GM12891 (cell line): ENCODE measurements at regions not wholly inside any gene's neighbourhood (a gene's known extent, or its start where the extent isn't known, plus 50 kb on each side); places are given as distances from the start of the nearest gene placed in this dataset.
A peak's percentile ranks its signal among the peaks of the same experiment; 100 is the strongest.

Experiments used
- DNase-seq: peaks from one replicate; pipeline ENCODE4 v3.0.0; 2011; ENCODE audit warnings: low spot score; ENCODE audit not compliant: insufficient read length
- FAIRE-seq: peaks from 2 replicates; lab custom pipeline; 2011; peaks lifted over from hg19 to GRCh38; lab: Jason Lieb, UNC
- PAX5 ChIP-seq: IDR thresholded peaks from 2 replicates; pipeline ENCODE4 v1.6.1; 2011; ENCODE audit warnings: low read length, moderate library complexity, mild to moderate bottlenecking; ENCODE audit not compliant: insufficient read depth, severe bottlenecking
- POLR2A ChIP-seq: IDR thresholded peaks from 2 replicates; pipeline ENCODE4 v1.6.1; 2011; ENCODE audit warnings: low read depth, low read length, control low read depth
- POLR2AphosphoS5 ChIP-seq: IDR thresholded peaks from 2 replicates; pipeline ENCODE4 v1.6.1; 2011; ENCODE audit warnings: low read depth, low read length, control low read depth
- POU2F2 ChIP-seq: IDR thresholded peaks from 2 replicates; pipeline ENCODE4 v1.6.1; 2011; ENCODE audit warnings: low read depth, mild to moderate bottlenecking, control low read depth, low read length, moderate library complexity
- SPI1 ChIP-seq: IDR thresholded peaks from 2 replicates; pipeline ENCODE4 v1.6.1; 2011; ENCODE audit warnings: low read depth, low read length, control low read depth
- TAF1 ChIP-seq: IDR thresholded peaks from 2 replicates; pipeline ENCODE4 v1.6.1; 2011; ENCODE audit warnings: low read depth, low read length, control low read depth

DNA sequence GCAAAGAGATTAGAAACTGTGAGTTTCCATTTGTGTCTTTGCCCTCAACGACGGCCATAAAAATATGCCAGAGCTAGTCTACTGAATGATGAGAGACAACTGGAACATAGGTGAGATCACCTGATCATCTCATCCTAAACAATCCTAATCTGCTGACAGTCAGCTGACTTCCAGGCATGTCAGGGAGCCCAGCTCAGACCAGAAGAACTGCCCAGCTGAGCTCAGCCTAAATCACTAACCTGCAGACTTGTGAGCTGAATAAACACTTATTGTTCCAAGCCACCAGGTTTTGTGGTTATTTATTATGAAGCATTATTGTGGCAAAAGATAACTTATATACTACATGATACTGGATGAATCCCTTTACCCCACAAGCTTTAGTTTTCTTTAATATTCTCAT is 118.9 kb upstream of the PLEKHG7 start:
- no peak for TF ChIP-seq SPI1
- no peak for TF ChIP-seq POU2F2
- no peak for TF ChIP-seq TAF1
- TF ChIP-seq POLR2A = no peak
- TF ChIP-seq POLR2AphosphoS5 = no peak
- TF ChIP-seq PAX5 = no peak
- FAIRE-seq = no peak
- DNase-seq = no peak

DNA sequence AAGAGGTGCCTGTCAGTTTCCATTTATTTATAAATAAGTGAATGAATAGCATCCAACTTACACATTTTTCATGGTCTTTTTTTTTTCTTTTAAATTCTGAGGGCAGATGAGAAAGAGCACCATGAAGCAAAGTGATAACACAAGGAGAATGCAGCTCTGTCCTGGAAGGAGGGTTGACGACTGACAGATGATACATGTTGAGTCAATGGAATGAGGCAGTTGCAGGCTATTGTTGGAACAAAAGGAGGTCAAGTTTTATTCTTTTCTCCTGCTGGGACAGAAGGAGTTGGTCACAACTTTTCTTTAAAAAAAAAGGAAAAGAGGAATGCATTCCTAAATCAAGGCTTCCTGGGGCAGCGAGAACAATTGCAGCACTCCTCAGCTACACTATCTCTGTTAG is 119.9 kb upstream of the PLEKHG7 start:
- no peak for DNase-seq
- no peak for TF ChIP-seq POLR2AphosphoS5
- no peak for TF ChIP-seq POLR2A
- TF ChIP-seq TAF1 = no peak
- TF ChIP-seq POU2F2 = no peak
- no peak for TF ChIP-seq PAX5
- no peak for TF ChIP-seq SPI1
- FAIRE-seq = no peak

DNA sequence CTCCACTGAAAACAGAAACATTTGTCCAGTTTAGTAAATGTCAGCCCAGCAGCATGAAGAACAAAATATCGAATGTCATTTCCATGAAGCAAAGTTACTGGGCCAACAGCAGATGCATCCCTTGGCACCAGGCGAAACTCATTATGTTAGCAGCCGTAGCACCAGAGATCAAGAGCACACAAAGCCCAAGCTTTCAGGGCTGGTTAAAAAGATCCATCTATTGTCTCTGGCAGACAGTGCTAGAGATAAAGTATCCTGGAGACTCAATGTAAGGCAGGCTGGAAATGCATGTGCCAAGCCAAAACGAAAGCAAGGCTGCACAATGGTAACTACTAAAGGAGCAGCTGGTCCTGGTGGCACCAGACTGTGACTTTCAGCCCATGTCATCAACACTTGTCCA is 120.3 kb upstream of the PLEKHG7 start:
- TF ChIP-seq POLR2AphosphoS5 = no peak
- DNase-seq = no peak
- no peak for FAIRE-seq

DNA sequence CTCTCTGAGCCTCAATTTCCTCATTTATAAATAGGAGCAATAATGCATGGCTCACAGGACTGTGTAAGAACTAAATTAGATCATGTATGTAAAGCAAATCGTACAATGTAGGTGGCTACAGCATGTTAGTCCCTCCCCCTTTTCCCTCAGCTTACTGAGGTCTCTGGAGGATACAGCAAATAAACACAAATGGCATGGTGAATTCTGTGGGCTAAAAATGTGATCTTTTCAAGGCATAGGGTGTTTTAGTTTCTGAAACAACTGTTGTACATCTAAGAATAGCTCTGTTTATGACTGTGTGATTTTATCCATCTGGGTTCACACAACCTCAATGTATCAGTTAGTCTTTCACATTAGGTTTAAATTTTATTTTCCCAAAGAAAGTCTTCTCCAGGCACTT is 121.2 kb upstream of the PLEKHG7 start:
- DNase-seq = no peak
- TF ChIP-seq TAF1 (no peak), SPI1 (no peak), POLR2A (no peak), POU2F2 (no peak), PAX5 (no peak), POLR2AphosphoS5 (no peak)
- peak; percentile 61 for FAIRE-seq

DNA sequence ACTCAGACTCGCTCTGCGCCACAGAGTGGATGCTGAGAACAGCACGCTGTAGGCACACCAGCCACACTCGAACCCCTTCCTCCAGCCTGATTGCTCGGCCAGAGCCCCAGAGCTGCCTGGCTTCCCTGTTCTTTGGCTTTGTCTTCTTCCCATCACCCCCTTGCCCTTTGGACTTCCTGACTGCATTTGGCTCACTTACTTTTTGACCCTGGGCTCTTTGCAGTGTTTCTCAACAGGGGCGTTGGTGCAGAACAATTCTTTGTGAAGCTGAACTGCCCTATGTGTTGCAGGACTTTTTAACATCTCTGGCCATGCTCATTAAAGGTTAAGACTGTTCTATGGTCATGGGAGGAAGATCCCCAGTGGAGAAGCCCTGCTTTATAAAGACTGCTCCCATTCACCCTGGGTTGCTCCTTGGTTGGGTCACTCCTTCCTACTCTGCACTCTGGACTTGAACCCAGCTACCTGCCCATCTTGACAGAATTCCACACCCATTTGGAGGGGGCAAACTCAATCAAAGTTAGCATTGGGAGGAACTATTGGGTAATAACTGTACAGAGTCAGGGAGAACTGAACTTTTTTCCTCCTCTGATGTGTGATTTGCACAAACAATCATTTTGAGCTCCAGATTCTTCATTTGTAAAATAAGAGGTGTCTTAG is 127.7 kb upstream of the PLEKHG7 start:
- DNase-seq (no peak), FAIRE-seq (no peak)
- TF ChIP-seq POLR2A (no peak), POU2F2 (no peak), POLR2AphosphoS5 (no peak), TAF1 (no peak), PAX5 (no peak), SPI1 (no peak)

DNA sequence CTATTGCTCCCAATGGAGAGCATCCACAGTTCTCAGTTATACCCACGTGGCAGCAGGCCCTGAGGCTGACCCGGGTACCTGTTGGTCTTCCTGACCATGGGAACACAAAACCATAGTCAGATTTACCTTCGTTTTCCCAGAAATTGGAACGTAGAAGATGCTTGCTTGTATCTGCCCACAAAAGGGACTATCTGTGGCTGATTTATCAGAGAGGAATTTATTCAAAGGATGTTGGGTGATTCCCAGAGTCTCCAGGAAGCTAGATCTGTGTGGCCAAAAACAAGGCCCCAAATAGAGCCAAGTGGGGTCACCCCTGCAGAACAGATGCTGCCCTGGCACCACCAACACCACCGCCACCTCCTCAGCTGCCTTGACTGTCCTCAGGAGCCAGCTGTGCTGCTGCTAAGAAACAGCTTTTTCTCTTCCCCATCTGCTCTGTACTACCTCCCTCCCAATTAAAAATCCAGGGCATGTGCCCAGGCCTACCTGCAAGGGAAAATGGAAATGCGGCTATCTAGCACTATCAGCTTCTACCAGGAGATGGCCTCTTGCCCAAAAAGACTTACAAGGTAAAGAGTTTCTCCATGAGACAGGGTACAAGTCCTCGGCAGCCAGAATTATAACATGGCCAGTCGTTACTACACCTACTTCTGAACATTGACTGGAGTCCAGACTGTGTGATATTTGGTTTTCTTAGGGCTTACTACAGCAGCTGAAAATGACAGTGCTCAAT is 128.6 kb upstream of the PLEKHG7 start:
- FAIRE-seq (no peak), DNase-seq (no peak)
- TF ChIP-seq SPI1 (no peak), POU2F2 (no peak), PAX5 (no peak), POLR2AphosphoS5 (no peak), POLR2A (no peak), TAF1 (no peak)

DNA sequence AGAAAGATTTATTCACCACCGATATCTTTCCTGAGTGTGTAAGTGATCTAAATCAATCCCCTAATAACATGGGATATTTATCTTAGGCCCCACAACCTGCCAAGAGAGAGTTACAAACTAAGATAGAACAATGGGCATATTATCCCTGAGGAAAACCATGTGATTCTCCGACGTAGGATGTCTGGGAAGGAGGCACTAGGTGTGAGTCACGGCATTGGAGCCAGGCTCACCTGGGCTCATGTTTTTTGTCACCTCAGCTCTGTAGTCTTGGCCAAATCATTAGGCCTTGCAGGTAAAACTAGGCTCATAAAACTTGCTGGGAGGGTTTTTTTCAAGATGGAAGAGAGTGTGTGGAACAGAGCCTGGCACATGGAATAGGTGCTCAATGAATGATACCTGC is 129.7 kb upstream of the PLEKHG7 start:
- TF ChIP-seq POU2F2 = no peak
- TF ChIP-seq POLR2A = no peak
- no peak for TF ChIP-seq TAF1
- no peak for FAIRE-seq
- DNase-seq = no peak

DNA sequence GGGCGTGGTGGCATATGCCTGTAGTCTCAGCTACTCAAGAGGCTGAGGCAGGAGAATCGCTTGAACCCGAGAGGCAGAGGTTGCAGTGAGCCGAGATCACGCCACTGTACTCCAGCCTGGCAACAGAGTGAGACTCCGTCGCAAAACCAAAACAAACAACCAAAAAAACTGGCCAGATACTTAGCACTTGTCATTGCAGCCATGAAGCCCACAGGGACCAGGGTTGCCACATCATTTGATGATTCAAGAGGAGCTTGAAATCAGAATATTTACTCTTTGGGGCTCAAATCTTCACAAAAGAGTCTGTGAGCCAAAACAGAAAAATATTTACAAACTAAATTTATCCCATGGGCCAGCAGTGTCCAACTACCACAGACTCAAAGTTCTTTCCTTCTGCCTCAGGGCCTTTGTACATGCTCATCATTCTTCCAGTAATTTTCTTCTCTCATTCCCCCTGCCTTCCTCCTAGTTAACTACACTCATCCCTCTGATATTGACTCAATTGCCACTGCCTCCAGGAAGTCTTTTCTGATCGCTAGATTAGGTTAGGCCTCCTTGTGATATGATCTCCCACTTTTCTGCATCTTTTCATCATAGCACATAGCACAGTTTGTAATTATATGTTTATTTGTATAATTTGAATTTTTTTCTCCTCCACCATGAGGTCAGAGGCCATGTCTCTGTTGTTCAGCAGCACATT is 130.8 kb upstream of the PLEKHG7 start:
- TF ChIP-seq TAF1 (no peak), PAX5 (no peak), POLR2A (no peak), POU2F2 (no peak), SPI1 (no peak), POLR2AphosphoS5 (no peak)
- no peak for FAIRE-seq
- DNase-seq = no peak

DNA sequence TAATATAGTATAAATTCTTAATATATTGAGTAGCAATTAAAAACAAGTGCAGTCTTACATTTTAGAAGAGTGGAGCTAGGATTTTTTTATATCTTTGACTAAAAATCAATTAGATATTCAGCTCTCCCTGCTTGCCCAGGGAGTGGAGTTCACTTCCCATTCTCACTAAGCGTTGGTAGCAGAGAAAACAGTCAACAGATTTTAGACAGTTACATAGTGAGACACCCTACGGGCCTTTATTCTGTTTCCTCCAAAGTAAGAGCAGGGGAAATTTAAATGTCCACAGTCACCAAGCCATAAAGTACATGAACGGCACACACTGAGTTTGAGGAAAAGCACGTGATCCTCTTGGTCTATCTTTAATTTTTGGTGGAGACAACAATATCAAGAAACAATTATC is 131.6 kb upstream of the PLEKHG7 start:
- DNase-seq (no peak), FAIRE-seq (no peak)
- TF ChIP-seq SPI1 (no peak), POLR2AphosphoS5 (no peak), TAF1 (no peak), POU2F2 (no peak), POLR2A (no peak), PAX5 (no peak)

DNA sequence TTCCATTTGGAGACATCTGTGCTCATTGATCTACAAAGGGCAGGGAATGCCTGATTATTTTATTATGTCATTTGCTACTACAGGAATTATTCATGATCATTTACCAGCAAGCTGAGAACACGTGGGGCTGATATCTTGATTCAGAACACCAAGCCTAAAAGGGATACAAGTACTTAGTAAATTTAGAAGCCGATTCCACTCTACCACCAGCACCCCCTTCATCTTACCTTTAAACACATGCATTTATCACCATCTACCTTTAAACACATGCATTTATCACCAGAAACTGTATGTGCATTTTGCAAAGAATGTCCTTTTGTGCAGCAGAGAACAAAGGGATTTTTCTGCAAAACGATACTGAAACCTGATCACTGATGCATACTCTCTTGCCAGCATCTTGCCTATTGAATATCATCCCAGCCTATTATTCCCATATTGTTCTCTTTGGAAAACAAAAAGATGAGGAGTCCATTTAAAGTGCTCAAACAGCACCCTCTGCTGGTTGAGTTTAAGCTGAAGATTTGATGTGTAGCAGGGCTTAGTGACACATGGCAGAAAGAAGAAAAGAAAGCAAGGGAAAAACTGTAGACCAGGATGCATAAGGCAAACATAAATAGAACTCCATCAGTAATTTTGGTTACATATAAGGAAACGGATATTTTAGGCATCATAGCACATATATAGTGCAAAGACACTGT is 132.6 kb upstream of the PLEKHG7 start:
- peak; percentile 92 for FAIRE-seq
- TF ChIP-seq POLR2A (no peak), POLR2AphosphoS5 (no peak), SPI1 (no peak), PAX5 (no peak), POU2F2 (no peak), TAF1 (no peak)
- no peak for DNase-seq
